HG02588 (cell line): ENCODE measurements at regions not wholly inside any gene's neighbourhood (a gene's known extent, or its start where the extent isn't known, plus 50 kb on each side); places are given as distances from the start of the nearest gene placed in this dataset.

Source experiments
- ATAC-seq: cut with Tn5 transposase; IDR thresholded peaks from one replicate; pipeline ENCODE4 v1.9.1; 2021; ENCODE audit warnings: mild to moderate bottlenecking, moderate library complexity; ENCODE audit not compliant: unreplicated experiment

- no peak for ATAC-seq
Observed at GRCh38 chr5:105806596-105806995, 1864.1 kb downstream of the EFNA5 start.

GRCh38 chr5:105803431-105803830 is 1867.3 kb downstream of the EFNA5 start:
- no peak for ATAC-seq

DNA sequence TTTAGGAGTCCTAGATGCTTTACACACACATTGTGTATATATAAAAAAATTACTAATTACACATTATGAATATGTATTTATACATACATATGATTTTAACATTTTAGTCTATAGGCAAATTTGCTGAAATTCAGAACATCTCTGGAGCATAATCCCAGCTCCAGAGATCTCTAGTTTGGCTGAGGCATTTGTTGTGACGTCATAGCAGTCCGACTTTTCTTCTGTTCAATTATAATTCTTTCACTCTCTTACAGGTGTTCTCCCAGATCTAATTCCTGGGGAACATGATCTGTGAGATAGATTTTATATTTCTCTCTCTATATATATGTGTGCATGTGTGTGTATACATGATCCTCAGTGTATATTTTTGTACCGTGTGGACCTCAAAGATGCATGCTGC is 1876.2 kb downstream of the EFNA5 start:
- no peak for ATAC-seq

DNA sequence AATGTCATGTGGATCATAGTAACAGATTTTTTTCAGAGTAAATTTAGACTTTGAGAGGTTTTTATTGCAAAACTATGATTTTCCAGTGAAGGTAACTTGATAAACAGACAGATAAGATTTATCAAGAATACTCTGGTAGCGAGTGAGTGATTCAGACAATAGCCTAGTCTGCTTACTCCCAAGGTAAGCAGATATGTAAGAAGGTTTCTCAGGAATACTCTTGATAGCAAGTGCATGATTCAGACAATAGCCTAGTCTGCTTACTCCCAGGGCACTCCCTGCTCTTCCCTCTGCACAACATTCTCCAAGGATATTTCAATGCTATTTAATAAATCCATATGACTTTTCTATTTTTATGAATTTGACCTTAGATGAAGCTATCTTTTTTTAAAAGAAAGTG is 1881.5 kb downstream of the EFNA5 start:
- ATAC-seq = no peak

DNA sequence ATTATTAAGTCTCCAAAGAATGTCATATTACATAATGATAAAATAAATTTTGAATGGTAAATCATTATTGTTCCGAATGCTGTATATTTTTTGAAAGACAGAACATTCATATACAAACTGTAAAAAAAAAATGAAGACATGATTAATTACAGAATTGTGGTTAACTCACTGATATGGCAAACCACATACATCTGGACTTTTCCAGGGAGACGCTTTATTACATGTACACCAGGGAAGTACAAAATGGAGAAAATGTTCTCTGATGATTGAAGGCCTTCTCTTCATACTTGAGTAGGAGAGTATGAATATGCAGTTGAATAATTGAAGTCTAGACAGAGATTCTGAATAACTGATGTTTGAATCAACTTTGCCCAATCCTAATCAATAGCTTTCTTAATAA is 1886.9 kb downstream of the EFNA5 start:
- no peak for ATAC-seq

GRCh38 chr5:105782501-105782900 is 1888.2 kb downstream of the EFNA5 start:
- ATAC-seq = no peak

GRCh38 chr5:105773241-105773640 is 1897.5 kb downstream of the EFNA5 start:
- no peak for ATAC-seq

DNA sequence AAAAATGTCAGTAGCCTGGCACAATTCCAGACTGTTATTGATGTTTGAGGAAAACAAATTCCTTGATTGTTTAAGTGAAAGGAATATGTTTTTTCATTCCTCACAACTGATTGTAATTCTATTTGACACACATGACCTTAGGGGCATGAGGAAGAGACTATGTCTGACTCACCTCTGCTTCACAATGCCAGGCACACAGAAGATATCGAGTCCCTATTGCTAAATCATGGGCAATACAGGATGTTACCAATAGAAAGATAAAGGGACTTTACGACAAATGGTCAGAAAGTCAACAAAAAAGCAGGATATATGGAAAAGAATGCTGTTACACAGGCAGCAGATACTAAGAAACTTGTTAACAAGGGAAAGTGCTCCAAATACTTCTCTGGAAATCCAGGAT is 1903.5 kb downstream of the EFNA5 start:
- no peak for ATAC-seq

DNA sequence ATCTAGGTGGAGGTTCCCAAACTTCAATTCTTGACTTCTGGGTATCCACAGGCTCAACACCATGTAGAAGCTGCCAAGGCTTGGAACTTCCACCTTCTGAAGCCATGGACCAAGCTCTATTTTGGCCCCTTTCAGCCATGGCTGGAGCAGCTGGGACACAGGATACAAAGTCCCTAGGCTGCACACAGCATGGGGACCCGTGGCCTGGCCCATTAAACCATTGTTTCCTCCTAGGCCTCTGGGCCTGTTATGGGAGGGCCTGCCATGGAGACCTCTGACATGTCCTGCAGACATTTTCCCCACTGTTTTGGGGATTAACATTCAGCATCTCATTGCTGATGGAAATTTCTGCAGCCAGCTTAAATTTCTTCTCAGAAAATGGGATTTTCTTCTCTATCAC is 1908.0 kb downstream of the EFNA5 start:
- ATAC-seq = no peak

DNA sequence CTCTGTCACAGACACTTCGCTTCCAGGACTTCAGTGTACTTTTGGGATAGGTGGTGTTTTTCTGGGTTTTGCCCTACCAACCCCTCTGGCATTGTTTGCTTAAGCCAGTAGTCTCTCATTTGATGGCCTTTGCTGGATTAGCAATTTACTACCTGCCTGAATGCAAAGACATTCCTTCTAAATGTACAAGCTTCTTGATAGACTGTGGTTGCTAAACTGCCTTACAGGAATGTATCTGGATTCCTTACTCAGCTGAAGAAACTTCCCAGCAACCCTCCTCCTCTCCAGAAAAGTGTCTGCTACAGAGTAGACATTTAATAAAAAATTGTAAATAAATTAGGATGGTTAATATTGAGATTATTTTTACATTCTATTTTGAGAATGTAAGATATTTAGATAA is 1916.7 kb downstream of the EFNA5 start:
- no peak for ATAC-seq

DNA sequence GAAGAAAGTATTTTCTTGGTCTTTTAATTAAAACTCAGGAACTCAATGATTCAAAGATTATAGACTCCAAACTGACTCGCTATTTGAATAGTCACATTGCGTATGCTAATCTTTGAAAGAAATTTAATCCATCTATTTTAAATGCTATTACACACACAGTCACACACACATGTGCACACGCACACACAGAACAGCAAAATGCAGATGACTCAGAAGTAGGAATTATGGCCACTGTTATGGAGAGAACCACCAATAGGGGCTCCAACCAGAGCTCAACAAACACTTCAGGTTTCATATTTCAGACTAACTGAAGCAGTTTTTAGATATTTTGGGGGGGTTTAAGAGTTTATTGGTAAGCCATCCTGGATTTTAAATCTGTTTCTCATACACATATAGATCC is 1917.9 kb downstream of the EFNA5 start:
- no peak for ATAC-seq

GRCh38 chr5:105751908-105752307 is 1918.8 kb downstream of the EFNA5 start:
- no peak for ATAC-seq

- no peak for ATAC-seq
Observed at GRCh38 chr5:105745111-105745510, 1925.6 kb downstream of the EFNA5 start.

- peak; percentile 64 for ATAC-seq
Observed at GRCh38 chr5:105740242-105740641, 1930.5 kb downstream of the EFNA5 start.

- ATAC-seq = no peak
Observed at GRCh38 chr5:105739732-105740131, 1931.0 kb downstream of the EFNA5 start.

DNA sequence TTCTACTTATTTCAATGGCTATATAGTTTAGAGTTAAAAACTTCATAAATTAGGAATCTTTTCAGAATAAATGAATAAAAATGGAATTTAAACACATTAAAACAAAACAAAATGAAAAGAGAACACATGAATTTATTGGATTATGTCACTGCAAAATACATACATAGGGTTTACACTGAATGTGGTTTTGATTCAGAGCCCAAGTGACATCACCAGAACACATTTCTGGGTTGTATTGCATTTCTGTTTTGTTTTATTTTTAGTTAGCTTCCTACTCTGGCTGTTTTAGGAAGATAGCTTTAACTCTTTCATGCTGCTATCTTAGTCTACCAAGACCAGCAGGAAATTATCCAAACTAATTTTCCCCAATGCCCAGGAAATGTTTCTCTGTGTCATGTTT is 1935.0 kb downstream of the EFNA5 start:
- ATAC-seq = no peak

DNA sequence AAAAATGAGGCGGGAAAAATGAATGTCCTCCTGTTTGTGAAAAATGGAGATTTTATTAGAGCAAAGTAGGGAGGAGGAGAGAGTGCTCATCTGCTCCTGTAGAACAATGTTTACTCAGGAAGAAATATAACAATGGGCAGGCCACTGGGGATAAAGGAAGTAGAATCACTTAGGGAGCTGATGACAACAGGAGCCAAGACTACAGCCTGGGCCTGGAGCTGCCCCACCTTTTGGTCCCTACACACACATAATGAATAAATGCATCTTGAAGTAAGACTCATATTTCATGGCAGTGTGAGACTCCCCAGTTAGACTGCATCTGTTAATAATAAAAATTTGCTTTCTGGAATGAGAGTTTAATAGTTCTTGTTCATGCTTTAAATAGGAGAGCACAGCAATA is 1939.8 kb downstream of the EFNA5 start:
- ATAC-seq = no peak

DNA sequence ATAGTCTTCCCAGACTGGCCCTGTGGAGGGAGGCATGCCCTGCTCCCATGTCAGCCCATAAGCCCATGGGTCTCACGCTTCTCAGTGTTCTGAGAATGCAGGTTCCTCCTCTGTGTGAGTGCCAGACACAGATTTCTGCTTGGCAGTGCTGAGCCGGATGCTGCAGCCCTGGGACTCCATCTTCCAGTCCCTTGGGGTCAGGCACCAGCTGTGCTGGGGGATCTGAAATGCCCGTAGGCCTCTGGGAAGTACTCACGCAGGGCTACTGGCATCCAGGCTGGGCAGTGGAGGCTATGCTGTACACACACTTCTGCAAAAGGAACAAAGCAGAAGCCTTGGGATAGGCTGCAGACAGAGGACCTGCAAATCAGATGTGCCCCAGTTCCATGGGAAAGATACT is 1944.6 kb downstream of the EFNA5 start:
- no peak for ATAC-seq

GRCh38 chr5:105708442-105708841 is 1962.3 kb downstream of the EFNA5 start:
- ATAC-seq = no peak

GRCh38 chr5:105702323-105702722 is 1968.4 kb downstream of the EFNA5 start:
- no peak for ATAC-seq

- ATAC-seq = no peak
Observed at GRCh38 chr5:105696440-105696839, 1974.3 kb downstream of the EFNA5 start.

DNA sequence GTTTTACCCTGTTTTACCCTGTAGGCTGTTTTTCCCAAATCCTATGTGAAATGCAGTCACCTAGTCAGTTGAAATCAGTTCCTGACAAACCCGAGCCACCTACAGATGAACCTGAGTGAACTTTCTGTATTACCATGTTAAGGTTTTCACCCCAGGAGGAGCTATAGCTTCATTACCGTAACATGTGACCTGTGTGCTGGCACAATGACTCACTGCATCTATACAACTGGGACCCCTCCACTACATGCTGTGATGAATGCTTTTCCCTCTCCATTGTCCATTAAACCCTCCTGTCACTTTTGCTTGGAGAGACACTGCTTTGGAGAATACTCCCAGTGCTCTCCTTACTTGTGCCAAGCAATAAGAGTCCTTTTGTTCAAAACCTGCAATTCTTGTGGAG is 1974.8 kb downstream of the EFNA5 start:
- no peak for ATAC-seq

DNA sequence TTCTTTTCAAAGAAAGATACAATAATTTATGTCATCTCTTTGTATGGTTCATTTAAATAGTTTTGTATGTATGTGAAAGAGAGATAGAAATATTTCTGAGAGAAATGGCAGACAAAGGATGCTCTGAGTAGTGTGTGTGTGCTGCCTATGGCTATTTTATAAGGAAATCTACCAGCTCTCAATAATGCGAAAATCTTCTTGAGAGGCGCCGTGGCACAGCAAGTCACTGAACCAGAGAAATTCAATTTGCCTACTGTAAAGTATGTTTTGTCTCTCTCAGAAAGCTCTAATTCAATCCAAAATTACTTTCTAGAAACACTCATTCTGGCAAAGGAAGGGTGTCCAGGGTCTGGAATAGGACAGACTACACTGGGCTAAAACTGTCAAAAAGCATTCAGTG is 1981.1 kb downstream of the EFNA5 start:
- ATAC-seq = no peak

DNA sequence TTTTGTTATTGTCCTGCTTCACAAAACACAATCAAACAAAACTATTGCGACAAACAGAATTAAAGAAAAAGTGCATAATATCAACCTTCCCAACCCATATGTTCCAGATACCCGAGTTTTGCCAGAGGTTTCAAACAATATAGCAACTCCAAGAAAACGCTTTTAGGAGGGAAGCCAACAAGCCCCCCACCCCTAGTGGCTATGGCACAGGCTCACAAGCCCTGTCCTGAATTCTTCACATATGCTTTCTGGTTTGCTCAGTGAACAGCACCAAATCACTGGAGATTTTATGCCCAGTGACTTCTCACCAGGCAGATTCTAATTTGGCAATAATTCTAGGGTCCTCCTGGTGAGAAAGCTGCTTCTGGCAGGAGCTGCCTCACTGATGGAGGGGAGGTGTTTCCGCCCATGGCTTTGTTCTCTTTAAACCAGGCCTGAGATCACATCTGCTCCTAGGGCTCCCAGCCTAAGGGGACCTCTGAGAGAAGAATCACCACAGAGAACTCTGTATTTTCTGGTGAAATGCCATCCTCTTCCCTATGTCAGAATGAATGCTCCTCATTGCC is 1982.4 kb downstream of the EFNA5 start:
- ATAC-seq = no peak
